CD4-positive, alpha-beta T cell treated with Interferon alpha-2 for 1 hour (primary cell): ENCODE measurements at regions not wholly inside any gene's neighbourhood (a gene's known extent, or its start where the extent isn't known, plus 50 kb on each side); places are given as distances from the start of the nearest gene placed in this dataset.

Experiments used
- DNase-seq, 2 donors: peaks; one replicate each; pipeline ENCODE4 v3.0.0-alpha.2; 2020 to 2022

GRCh38 chr15:69577397-69577796 lies 124.8 kb downstream of the RPLP1 start:
- no peak for DNase-seq

- no peak for DNase-seq
These were observed 125.6 kb downstream of the RPLP1 start for GRCh38 chr15:69578252-69578651.

- no peak for DNase-seq
These were observed 126.4 kb downstream of the RPLP1 start for GRCh38 chr15:69578787-69579583.

GRCh38 chr15:69579950-69580618 lies 127.5 kb downstream of the RPLP1 start:
- no peak for DNase-seq

GRCh38 chr15:69583626-69584025 lies 131.0 kb downstream of the RPLP1 start:
- no peak for DNase-seq

- no peak for DNase-seq
These were observed 133.3 kb downstream of the RPLP1 start for GRCh38 chr15:69585937-69586336.

GRCh38 chr15:69586721-69587120 lies 134.1 kb downstream of the RPLP1 start:
- DNase-seq, result no peak

GRCh38 chr15:69587723-69588426 lies 135.3 kb downstream of the RPLP1 start:
- DNase-seq, result no peak

GRCh38 chr15:69590201-69590710 lies 137.6 kb downstream of the RPLP1 start:
- DNase-seq, result no peak

- DNase-seq, result no peak
These were observed 138.4 kb downstream of the RPLP1 start for GRCh38 chr15:69590932-69591524.

- no peak for DNase-seq
These were observed 139.4 kb downstream of the RPLP1 start for GRCh38 chr15:69591905-69592508.

GRCh38 chr15:69592954-69593353 lies 140.3 kb downstream of the RPLP1 start:
- DNase-seq, result no peak

- DNase-seq, result no peak
These were observed 140.9 kb downstream of the RPLP1 start for GRCh38 chr15:69593488-69593887.

GRCh38 chr15:69593981-69594966 lies 141.7 kb downstream of the RPLP1 start:
- DNase-seq, result no peak

GRCh38 chr15:69595009-69595791 lies 142.6 kb downstream of the RPLP1 start:
- DNase-seq, result no peak

- DNase-seq, result no peak
These were observed 144.5 kb downstream of the RPLP1 start for GRCh38 chr15:69597061-69597592.

GRCh38 chr15:69599271-69599670 lies 146.7 kb downstream of the RPLP1 start:
- DNase-seq, result no peak

GRCh38 chr15:69600556-69601085 lies 148.0 kb downstream of the RPLP1 start:
- no peak for DNase-seq

- DNase-seq, result no peak
These were observed 149.3 kb downstream of the RPLP1 start for GRCh38 chr15:69601711-69602504.
